Panc1 (cell line): ENCODE measurements at regions not wholly inside any gene's neighbourhood (a gene's known extent, or its start where the extent isn't known, plus 50 kb on each side); places are given as distances from the start of the nearest gene placed in this dataset.
A peak's percentile ranks its signal among the peaks of the same experiment; 100 is the strongest.

Experiments
- ATAC-seq: fragments of 200-7000 bp; cut with Tn5 transposase; 2 replicates; pipeline ENCODE4 v1.9.1; 2020; ENCODE audit warnings: mild to moderate bottlenecking, moderate library complexity
- BruUV-seq: library from RNA; stranded (reverse); fragments of 400-500 nt; replicated peaks from 2 replicates; lab custom pipeline; 2021; lab: Mats Ljungman, UMichigan
- CTCF ChIA-PET: fragments of 300-600 bp; sonication (Branson Sonifier 250); formaldehyde crosslinking; loops from one replicate; lab custom pipeline; 2022; ENCODE audit warnings: antibody characterized with exemption; lab: Charles Lee
- POLR2A ChIA-PET: fragments of 300-600 bp; sonication (Branson Sonifier 250); formaldehyde crosslinking; loops from one replicate; lab custom pipeline; 2022; ENCODE audit warnings: antibody characterized with exemption; lab: Charles Lee
- DNase-seq: peaks from one replicate; pipeline ENCODE4 v3.0.0-alpha.2; 2010; ENCODE audit warnings: low read depth, low spot score
- H3K27ac ChIP-seq: 2 replicates; pipeline ENCODE4 v1.5.1; 2011; ENCODE audit warnings: mild to moderate bottlenecking, low read length, inconsistent platforms
- H3K27me3 ChIP-seq: fragments of 200-500 bp; sonication (Bioruptor generic); 2 replicates; pipeline ENCODE4 v1.6.0; 2014; ENCODE audit warnings: low read length, inconsistent platforms; ENCODE audit not compliant: control insufficient read depth, insufficient read depth
- H3K36me3 ChIP-seq: fragments of 200-500 bp; sonication (Bioruptor generic); 2 replicates; pipeline ENCODE4 v1.5.1; 2014; ENCODE audit warnings: inconsistent platforms, mild to moderate bottlenecking, low read length, moderate library complexity; ENCODE audit not compliant: control insufficient read depth, insufficient read depth
- H3K4me1 ChIP-seq: 2 replicates; pipeline ENCODE4 v1.5.1; 2011; ENCODE audit warnings: inconsistent platforms, mild to moderate bottlenecking, low read length, moderate library complexity; ENCODE audit not compliant: control insufficient read depth, insufficient read depth
- H3K4me3 ChIP-seq, 2 experiments: 2 replicates each; pipeline ENCODE4 v1.5.1; 2011 to 2012; ENCODE audit warnings: low read depth in 2 of 2, low read length in 2 of 2, mild to moderate bottlenecking in 2 of 2, inconsistent platforms in 1 of 2, moderate library complexity in 1 of 2
- H3K9me3 ChIP-seq: fragments of 200-500 bp; sonication (Bioruptor generic); 2 replicates; pipeline ENCODE4 v1.5.1; 2014; ENCODE audit warnings: low read depth, mild to moderate bottlenecking, inconsistent platforms, low read length, moderate library complexity; ENCODE audit not compliant: control insufficient read depth, insufficient read depth
- CTCF ChIP-seq: fragments of 450-650 bp; IDR thresholded peaks from 2 replicates; pipeline ENCODE4 v1.5.1; 2017; ENCODE audit warnings: mild to moderate bottlenecking
- POLR2AphosphoS5 ChIP-seq: IDR thresholded peaks from 2 replicates; pipeline ENCODE4 v1.6.1; 2012; ENCODE audit warnings: mild to moderate bottlenecking, low read depth, low read length, moderate library complexity
- REST ChIP-seq, 2 experiments: IDR thresholded peaks; 2 replicates each; pipeline ENCODE4 v1.6.1; 2011 to 2012; ENCODE audit warnings: low read depth in 2 of 2, control low read depth in 1 of 2, low read length in 1 of 2, mild to moderate bottlenecking in 1 of 2, moderate library complexity in 1 of 2; ENCODE audit not compliant: insufficient read depth in 1 of 2
- SIN3A ChIP-seq: IDR thresholded peaks from 2 replicates; pipeline ENCODE4 v1.6.1; 2012; ENCODE audit warnings: low read depth, mild to moderate bottlenecking, low read length, moderate library complexity, borderline replicate concordance; ENCODE audit not compliant: insufficient read depth
- TCF7L2 ChIP-seq: IDR thresholded peaks from 2 replicates; pipeline ENCODE4 v1.6.1; 2011; ENCODE audit warnings: mild to moderate bottlenecking, low read depth, low read length, inconsistent platforms
- in situ Hi-C: cut with HindIII; loops from 2 replicates; pipeline ENCODE4 v1.10.0; 2016; ENCODE audit warnings: low sequenced_read_pairs, low pct_unique_long_range_greater_than_20kb
- intact Hi-C: fragments of 100-400 bp; cut with micrococcal nuclease; formaldehyde crosslinking; loops from one replicate; pipeline ENCODE4 v1.10.0; 2022; ENCODE audit not compliant: unreplicated experiment

GRCh38 chr2:35871672-35872071 lies 483.9 kb upstream of the CRIM1 start:
- intact Hi-C loops (loop anchor here (5.0 to 10.0 kb wide), 3 partner anchors 483 to 913 kb away; partner anchors contain the start of gene CRIM1), in situ Hi-C loops (no loop called here)
- Histone ChIP-seq H3K4me3 (no peak overlapping the region), H3K27ac (no peak overlapping the region), H3K4me1 (no peaks in the 10 kb centered on the region), H3K9me3 (no peaks in the 10 kb centered on the region), H3K27me3 (no peaks in the 10 kb centered on the region), H3K36me3 (no peaks in the 10 kb centered on the region)
- peak; percentile 89 for ATAC-seq
- no TSS peak for BruUV-seq
- ChIA-PET CTCF (no interaction called here), POLR2A (interaction anchor here (0.6 kb wide), 1 partner anchor 356 kb away, joined by 3 read pairs; no protein-coding TSS in a partner anchor)
- no peak for TF ChIP-seq SIN3A
- no peak for TF ChIP-seq POLR2AphosphoS5
- TF ChIP-seq CTCF: peak; percentile 88
- no peak for DNase-seq

GRCh38 chr2:35870713-35871112 lies 484.9 kb upstream of the CRIM1 start:
- no TSS peak for BruUV-seq
- intact Hi-C loops (loop anchor here (5.0 to 10.0 kb wide), 3 partner anchors 484 to 914 kb away; partner anchors contain the start of gene CRIM1), in situ Hi-C loops (no loop called here)
- H3K36me3 ChIP-seq: no peaks in the 10 kb centered on the region
- ATAC-seq: no peak
- H3K9me3 ChIP-seq: no peaks in the 10 kb centered on the region
- ChIA-PET POLR2A (no interaction called here), CTCF (no interaction called here)
- DNase-seq: no peak
- H3K4me3 ChIP-seq: no peak overlapping the region
- no peak for TF ChIP-seq TCF7L2
- no peaks in the 10 kb centered on the region for H3K4me1 ChIP-seq
- H3K27ac ChIP-seq: no peak overlapping the region
- no peaks in the 10 kb centered on the region for H3K27me3 ChIP-seq

- Histone ChIP-seq H3K4me1 (no peaks in the 10 kb centered on the region), H3K9me3 (no peaks in the 10 kb centered on the region), H3K27ac (no peak overlapping the region), H3K4me3 (no peak overlapping the region), H3K27me3 (no peaks in the 10 kb centered on the region), H3K36me3 (no peaks in the 10 kb centered on the region)
- ChIA-PET POLR2A (no interaction called here), CTCF (interaction anchor here (0.5 kb wide), 1 partner anchor 795 kb away, joined by 3 read pairs; no protein-coding TSS in a partner anchor)
- DNase-seq (no peak), ATAC-seq (no peak)
- no TSS peak for BruUV-seq
- in situ Hi-C loops: no loop called here
- intact Hi-C loops: no loop called here
- TF ChIP-seq REST (IDR thresholded peaks at IDR 0.05; ENCODE audit: insufficient read depth in 1 of 2, low read depth in 2 of 2, low read length in 1 of 2) (no peak), SIN3A (no peak), CTCF (no peak), TCF7L2 (no peak), POLR2AphosphoS5 (no peak)
Observed at GRCh38 chr2:35864141-35864540, 491.4 kb upstream of the CRIM1 start.
